NB4 (cell line): ENCODE measurements at regions not wholly inside any gene's neighbourhood (a gene's known extent, or its start where the extent isn't known, plus 50 kb on each side); places are given as distances from the start of the nearest gene placed in this dataset.
"Not testable (repeated sequence)": the region's sequence is repeated elsewhere in the genome, so short reads cannot be mapped to it uniquely, and the experiment has no call there.

Experiments
- DNase-seq: peaks from one replicate; pipeline ENCODE4 v3.0.0; 2010; ENCODE audit warnings: low read depth
- H3K4me3 ChIP-seq: one replicate; pipeline ENCODE4 v1.5.1; 2011; ENCODE audit warnings: mild to moderate bottlenecking, low read depth, low read length, moderate library complexity
- MYC ChIP-seq: IDR thresholded peaks from 2 replicates; pipeline ENCODE4 v1.6.1; 2011; ENCODE audit warnings: low read depth, low read length
- POLR2A ChIP-seq: IDR thresholded peaks from 2 replicates; pipeline ENCODE4 v1.6.1; 2011; ENCODE audit warnings: mild to moderate bottlenecking; ENCODE audit not compliant: insufficient read length; ENCODE audit errors: extremely low read depth
- TF ChIP-seq, protein P1 (sequence below): IDR thresholded peaks from 2 replicates; pipeline ENCODE4 v1.6.1; 2011; ENCODE audit warnings: low read depth, low read length
- TF ChIP-seq, protein P2 (sequence below): IDR thresholded peaks from one replicate; pipeline ENCODE4 v1.5.1; 2012; ENCODE audit warnings: low read depth, low read length

GRCh38 chr13:73310366-73310765, 251.6 kb downstream of the KLF5 start:
- DNase-seq: no peak
- TF ChIP-seq MYC: no peak
- TF ChIP-seq, protein P1, sequence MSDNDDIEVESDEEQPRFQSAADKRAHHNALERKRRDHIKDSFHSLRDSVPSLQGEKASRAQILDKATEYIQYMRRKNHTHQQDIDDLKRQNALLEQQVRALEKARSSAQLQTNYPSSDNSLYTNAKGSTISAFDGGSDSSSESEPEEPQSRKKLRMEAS: no peak
- TF ChIP-seq, protein P2, sequence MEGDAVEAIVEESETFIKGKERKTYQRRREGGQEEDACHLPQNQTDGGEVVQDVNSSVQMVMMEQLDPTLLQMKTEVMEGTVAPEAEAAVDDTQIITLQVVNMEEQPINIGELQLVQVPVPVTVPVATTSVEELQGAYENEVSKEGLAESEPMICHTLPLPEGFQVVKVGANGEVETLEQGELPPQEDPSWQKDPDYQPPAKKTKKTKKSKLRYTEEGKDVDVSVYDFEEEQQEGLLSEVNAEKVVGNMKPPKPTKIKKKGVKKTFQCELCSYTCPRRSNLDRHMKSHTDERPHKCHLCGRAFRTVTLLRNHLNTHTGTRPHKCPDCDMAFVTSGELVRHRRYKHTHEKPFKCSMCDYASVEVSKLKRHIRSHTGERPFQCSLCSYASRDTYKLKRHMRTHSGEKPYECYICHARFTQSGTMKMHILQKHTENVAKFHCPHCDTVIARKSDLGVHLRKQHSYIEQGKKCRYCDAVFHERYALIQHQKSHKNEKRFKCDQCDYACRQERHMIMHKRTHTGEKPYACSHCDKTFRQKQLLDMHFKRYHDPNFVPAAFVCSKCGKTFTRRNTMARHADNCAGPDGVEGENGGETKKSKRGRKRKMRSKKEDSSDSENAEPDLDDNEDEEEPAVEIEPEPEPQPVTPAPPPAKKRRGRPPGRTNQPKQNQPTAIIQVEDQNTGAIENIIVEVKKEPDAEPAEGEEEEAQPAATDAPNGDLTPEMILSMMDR: no peak
- no peak for TF ChIP-seq POLR2A
- no peak overlapping the region for H3K4me3 ChIP-seq

- TF ChIP-seq, protein P2: no peak
- TF ChIP-seq MYC (no peak), POLR2A (no peak)
- TF ChIP-seq, protein P1: no peak
- H3K4me3 ChIP-seq: no peak overlapping the region
- DNase-seq: no peak
Measured at GRCh38 chr13:73307481-73307880, 248.7 kb downstream of the KLF5 start.

DNA sequence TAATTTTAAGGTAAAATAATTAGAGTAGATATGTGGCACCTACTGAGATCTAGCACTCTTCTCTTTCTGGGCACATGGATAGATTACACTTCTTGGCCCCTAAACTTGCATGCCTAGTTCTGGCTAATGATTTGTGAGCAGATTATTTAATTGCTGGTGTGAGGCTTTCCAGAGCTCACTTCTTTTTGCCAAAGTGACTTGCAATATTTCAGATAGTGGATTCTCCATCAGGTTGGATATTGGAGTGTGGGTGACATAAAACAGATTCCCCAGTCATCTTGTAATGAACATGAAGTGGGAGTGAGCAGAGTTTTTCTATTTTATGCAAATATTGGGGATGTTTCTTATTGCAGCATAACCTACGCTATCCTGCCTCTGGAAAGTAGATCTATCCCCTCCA, 247.9 kb downstream of the KLF5 start:
- no peak for DNase-seq
- no peak for TF ChIP-seq POLR2A
- TF ChIP-seq, protein P1: no peak
- TF ChIP-seq, protein P2: no peak
- no peak for TF ChIP-seq MYC
- no peak overlapping the region for H3K4me3 ChIP-seq

DNA sequence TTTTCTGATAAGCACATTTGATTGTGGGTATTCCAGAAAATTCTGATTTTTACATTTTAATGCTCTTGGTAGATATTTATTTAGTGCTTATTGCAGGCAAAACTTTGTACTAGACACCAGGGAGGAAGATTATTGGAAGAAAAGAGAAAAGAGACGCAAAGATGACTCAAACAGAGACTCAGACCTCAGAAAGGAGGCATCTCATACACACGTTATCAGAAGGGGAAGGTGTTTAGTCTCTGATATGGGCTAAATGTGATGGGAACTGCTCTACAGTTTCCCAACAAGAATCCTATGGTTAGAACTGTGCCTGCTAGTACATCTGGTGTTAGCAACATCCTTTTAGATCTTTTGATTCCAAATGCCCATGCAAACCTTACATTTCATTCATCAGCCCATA, 245.6 kb downstream of the KLF5 start:
- H3K4me3 ChIP-seq: no peak overlapping the region
- TF ChIP-seq POLR2A: no peak
- TF ChIP-seq, protein P1: no peak
- TF ChIP-seq, protein P2: no peak
- no peak for TF ChIP-seq MYC
- DNase-seq: no peak

DNA sequence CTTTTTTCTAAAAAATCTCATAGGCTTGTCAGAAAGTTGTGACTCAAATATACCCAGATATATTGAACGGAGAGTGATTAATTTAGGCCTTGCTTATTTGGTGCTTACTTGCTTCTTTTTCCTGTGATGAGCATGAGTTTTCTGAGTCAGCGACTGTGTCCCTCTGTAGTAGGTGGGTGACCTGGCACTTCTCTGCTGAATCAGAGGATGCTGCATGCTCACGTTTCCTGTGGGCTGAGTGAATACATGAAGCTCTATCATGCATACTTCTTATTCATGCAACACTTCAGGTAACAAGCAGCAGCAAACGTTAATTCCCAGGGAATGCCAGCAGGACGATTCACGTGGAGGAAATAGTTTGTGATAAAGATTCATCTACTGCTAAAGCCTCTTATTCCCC, 245.0 kb downstream of the KLF5 start:
- no peak for TF ChIP-seq MYC
- TF ChIP-seq, protein P1: no peak
- TF ChIP-seq, protein P2: no peak
- no peak for TF ChIP-seq POLR2A
- DNase-seq: no peak
- H3K4me3 ChIP-seq: no peak overlapping the region

DNA sequence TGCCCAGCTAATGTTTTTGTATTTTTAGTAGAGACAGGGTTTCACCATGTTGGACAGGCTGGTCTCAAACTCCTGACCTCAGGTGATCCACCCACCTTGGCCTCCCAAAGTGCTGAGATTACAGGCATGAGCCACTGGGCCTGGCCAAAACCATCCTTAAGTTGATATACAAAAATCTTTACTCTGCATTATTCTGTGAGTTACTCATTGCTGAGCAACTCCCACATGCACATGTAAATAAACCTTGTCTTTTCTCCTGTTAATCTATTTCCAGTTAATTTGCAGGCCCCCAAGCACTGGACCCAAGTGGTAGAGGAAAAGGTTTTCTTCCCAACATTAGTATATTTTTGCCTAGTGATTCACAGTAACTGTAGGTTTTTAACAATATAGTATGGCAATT, 242.8 kb downstream of the KLF5 start:
- DNase-seq, H3K4me3 ChIP-seq: not testable (repeated sequence)
